Urothelium cell line (cell line): ENCODE measurements at regions not wholly inside any gene's neighbourhood (a gene's known extent, or its start where the extent isn't known, plus 50 kb on each side); places are given as distances from the start of the nearest gene placed in this dataset.
"Not testable (repeated sequence)": the region's sequence is repeated elsewhere in the genome, so short reads cannot be mapped to it uniquely, and the experiment has no call there.

Experiments used
- DNase-seq: peaks from one replicate; pipeline ENCODE4 v3.0.0; 2011; ENCODE audit warnings: low spot score, mixed read lengths
- FAIRE-seq: peaks from 2 replicates; lab custom pipeline; 2011; peaks lifted over from hg19 to GRCh38; lab: Jason Lieb, UNC

GRCh38 chr6:50959081-50959641 lies 140.5 kb downstream of the TFAP2B start:
- FAIRE-seq, result no peak
- no peak for DNase-seq

DNA sequence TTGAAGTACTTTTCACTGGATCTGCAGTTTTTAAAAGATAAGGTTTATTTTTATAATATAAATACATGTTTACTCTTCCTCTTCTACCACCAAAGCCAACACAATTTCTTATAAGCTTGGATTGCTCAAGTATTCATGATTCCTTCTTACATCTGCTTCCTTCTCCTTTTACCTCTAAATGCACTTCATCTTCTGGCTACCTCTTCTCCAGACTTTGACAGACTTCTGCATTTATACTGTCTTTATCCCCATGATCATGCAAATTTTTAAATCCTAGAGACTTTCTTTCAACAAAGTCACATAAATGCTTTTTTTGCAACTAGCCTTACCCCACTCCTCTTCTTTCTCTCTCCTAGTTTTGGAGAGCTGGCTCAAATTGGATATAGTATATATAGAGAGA lies 142.9 kb downstream of the TFAP2B start:
- DNase-seq, result no peak
- no peak for FAIRE-seq

- no peak for DNase-seq
- FAIRE-seq, result no peak
Measured at GRCh38 chr6:50962213-50962759, 143.6 kb downstream of the TFAP2B start.

GRCh38 chr6:50963952-50964351 lies 145.3 kb downstream of the TFAP2B start:
- FAIRE-seq (no peak), DNase-seq (no peak)

GRCh38 chr6:50965495-50965894 lies 146.8 kb downstream of the TFAP2B start:
- no peak for DNase-seq
- FAIRE-seq, result no peak

DNA sequence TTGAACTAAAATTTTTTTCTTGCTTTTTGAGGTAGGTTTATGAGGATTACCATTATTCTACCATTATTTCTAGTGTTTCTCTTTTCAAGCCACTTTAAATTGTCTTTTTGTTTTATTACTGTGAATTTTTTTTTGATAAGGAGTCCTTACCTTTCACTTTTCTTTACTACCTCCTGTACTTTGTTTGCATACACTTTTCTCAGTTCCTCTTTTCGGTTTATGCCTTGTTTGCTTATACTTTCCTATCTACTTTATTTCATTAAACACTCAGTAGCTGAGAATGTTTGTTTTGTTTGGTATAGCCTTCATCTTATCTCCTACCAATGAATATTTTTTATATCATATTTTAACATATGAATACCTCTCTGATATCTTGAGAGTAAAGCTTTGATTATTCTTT lies 147.9 kb downstream of the TFAP2B start:
- DNase-seq, result no peak
- no peak for FAIRE-seq

GRCh38 chr6:50966986-50967385 lies 148.3 kb downstream of the TFAP2B start:
- FAIRE-seq (no peak), DNase-seq (no peak)

- not testable (repeated sequence) for FAIRE-seq, DNase-seq
Measured at GRCh38 chr6:50968246-50968645, 149.6 kb downstream of the TFAP2B start.

DNA sequence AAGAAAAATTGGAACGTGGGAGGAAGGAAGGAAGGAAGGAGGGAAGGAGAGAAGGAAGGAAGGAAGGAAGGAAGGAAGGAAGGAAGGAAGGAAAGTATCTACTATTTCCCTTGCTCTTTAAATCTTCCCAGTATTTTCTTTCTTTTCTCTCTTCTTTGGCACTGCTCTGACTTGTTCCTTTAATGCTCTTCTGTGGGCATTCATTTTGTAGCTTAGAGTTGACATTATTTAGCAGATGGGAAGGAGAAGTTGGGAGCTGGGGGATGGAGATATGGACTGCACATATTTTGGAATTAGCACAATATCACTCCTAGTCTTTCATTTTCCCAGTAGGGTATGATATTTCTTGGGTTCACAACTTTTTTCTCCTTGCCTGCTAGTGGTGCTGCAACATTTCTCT lies 152.2 kb downstream of the TFAP2B start:
- FAIRE-seq (no peak), DNase-seq (no peak)

- no peak for FAIRE-seq
Measured at GRCh38 chr6:50973464-50973863, 154.8 kb downstream of the TFAP2B start.

DNA sequence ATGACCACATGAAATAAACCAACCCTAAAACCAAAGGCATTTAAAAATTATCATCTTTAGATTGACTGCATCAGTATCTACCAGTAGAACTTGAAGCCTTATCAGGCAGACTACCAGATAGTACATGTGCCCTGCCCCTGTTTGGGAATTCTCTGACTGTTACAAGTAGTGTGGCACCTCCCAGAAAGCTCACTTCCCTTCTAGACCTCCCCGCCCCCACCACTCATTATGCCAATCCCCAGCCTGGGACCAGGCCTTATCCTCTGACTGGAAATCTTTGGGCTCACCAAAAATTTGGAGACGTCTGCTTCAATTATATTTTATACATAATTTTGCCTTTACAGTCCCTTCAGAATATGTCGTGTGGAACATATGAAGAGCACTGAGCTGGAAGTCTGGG lies 155.6 kb downstream of the TFAP2B start:
- no peak for DNase-seq
- FAIRE-seq, result no peak

More at GRCh38 chr6:50973464-50973863, 154.8 kb downstream of the TFAP2B start:
- DNase-seq, result no peak

GRCh38 chr6:50975216-50975615 lies 156.5 kb downstream of the TFAP2B start:
- DNase-seq (no peak), FAIRE-seq (no peak)

- DNase-seq, result no peak
- no peak for FAIRE-seq
Measured at GRCh38 chr6:50976907-50977306, 158.2 kb downstream of the TFAP2B start.

DNA sequence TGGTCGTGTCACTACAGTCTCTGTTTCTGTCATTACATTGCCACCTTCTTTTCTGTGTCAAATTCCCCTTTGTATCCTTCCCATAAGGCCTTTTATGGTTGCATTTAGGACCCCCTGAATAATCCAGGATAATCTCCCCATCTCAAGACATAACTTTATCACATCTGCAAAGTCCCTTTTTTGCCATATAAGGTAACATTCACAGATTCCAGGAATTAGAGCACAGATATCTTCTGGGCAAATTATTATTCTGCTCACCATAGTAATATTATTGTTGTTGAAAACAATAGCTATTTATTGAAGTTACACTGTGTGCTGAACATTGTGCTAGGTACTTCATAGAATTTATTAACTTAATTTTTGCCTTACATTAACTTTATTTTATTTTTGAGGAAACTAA lies 159.1 kb downstream of the TFAP2B start:
- FAIRE-seq (no peak), DNase-seq (no peak)

DNA sequence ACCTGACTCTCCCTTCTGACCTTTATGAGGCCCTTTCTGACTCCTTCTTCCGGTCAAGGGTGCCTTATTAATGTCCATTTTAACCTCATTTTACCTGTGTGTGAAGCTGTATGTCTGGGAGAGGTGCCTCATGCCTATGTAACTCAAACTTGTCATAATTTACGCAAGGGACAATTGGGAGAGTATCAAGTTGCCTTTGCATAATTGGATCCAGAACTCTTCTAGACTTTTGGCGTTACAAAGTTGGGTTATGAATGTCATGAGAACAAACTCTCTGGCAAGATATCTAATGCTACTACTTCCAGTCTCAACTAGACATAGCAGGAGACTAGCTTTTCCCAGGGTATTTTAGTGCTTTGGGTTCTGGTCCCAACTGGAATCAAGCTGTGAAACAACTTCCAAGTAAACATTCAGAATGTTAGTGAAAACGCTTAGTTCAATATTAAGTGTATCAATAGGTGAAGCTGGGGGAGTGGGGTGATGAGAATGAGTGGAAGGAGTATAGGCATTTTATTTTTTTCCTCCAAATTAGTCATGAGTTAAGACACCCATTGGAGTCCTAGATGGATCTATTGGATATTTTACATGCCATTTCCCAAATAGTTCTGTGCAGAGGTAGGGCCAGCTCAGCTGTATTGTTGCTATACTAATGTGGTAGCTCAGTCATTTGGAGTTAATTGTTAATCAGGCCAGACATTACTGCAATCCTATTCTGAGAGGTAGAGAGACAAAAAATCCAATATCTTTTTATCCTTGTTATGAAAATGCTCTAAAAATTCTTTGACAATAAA lies 159.9 kb downstream of the TFAP2B start:
- no peak for DNase-seq
- FAIRE-seq, result peak; percentile 23

GRCh38 chr6:50979171-50979525 lies 160.5 kb downstream of the TFAP2B start:
- DNase-seq, result no peak

GRCh38 chr6:50984135-50984534 lies 165.5 kb downstream of the TFAP2B start:
- FAIRE-seq (peak; percentile 82), DNase-seq (no peak)

More at GRCh38 chr6:50979171-50979525, 160.5 kb downstream of the TFAP2B start:
- FAIRE-seq, result no peak

GRCh38 chr6:50986319-50986718 lies 167.6 kb downstream of the TFAP2B start:
- FAIRE-seq (no peak), DNase-seq (no peak)

GRCh38 chr6:50989123-50989522 lies 170.5 kb downstream of the TFAP2B start:
- FAIRE-seq (no peak), DNase-seq (no peak)

DNA sequence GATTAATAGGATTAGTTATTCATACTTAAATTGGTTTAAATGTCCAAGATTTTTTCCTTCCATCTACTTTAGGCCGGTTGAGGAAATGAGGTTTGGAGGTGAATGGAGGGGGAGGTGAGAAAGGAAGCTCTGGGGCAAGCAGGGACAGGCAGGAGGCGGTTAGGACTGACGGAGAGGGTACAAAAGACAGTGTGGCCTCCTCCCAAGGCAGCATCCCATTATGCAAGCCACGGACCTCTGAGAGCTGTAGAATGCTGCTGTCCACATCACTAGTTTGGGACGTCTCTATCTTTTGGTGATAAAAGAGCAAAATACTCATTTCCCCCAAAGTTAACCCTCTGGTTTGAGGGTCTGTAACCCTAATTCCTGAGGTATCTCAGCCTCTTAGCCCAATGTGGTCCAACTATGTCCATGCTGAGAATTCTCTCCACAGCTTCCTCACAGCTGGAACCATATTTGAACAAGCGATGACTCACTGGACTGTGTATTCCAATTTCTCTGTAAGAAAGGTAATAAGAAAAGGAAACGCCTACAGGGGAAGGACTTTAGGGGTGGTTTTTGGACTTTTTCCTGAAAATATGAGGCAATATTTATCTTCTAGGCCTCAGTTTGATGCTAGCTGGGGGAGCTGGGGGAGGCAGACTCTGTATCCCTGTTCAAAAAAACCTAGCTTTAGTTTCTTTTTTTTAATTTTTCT lies 172.2 kb downstream of the TFAP2B start:
- FAIRE-seq (peak; percentile 9), DNase-seq (peak; percentile 18)

DNA sequence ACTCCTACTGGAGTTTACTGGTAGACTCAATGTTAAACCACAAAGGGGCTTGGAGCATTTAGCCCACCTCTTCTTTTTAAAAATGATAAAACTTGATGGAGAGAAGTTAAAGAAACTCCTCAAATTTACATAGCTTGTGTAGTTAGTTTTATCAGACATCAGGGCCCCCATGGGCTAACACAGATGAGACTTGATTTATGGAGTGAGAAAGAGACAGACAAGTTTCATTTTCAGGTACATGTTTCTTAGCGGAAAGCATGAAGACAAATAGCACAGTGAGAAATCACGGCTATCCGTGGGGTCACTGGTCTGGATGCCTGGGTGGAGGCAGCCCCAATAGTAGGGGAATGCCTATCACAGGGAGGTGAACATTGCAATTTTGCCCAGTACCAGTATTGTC lies 173.6 kb downstream of the TFAP2B start:
- FAIRE-seq, result no peak
- DNase-seq, result no peak
